H1 (cell line): ENCODE measurements at regions not wholly inside any gene's neighbourhood (a gene's known extent, or its start where the extent isn't known, plus 50 kb on each side); places are given as distances from the start of the nearest gene placed in this dataset.

Experiments used
- CHD1 ChIP-seq: IDR thresholded peaks from 2 replicates; pipeline ENCODE4 v1.6.1; 2012; ENCODE audit warnings: low read depth, low read length, improper control_type of control experiment
- JUND ChIP-seq: IDR thresholded peaks from 2 replicates; pipeline ENCODE4 v1.6.1; 2011; ENCODE audit warnings: mild to moderate bottlenecking, improper control_type of control experiment, low read length
- MAX ChIP-seq: IDR thresholded peaks from 2 replicates; pipeline ENCODE4 v1.6.1; 2012; ENCODE audit warnings: inconsistent platforms
- PHF8 ChIP-seq: fragments of 200-600 bp; sonication (generic); conservative IDR thresholded peaks from 2 replicates; pipeline ENCODE4 v1.7.1; 2012; ENCODE audit warnings: low read depth, mild to moderate bottlenecking, inconsistent platforms, low read length, moderate library complexity
- RFX5 ChIP-seq: IDR thresholded peaks from 2 replicates; pipeline ENCODE4 v1.6.1; 2011; ENCODE audit warnings: low read depth, low read length, improper control_type of control experiment, borderline replicate concordance
- SIN3A ChIP-seq, 2 experiments: IDR thresholded peaks in 1 of 2; conservative IDR thresholded peaks in 1 of 2; 2 replicates each; pipeline ENCODE4 v1.6.1; 2011 to 2012; ENCODE audit warnings: low read length in 2 of 2, improper control_type of control experiment in 1 of 2, low read depth in 1 of 2, mild to moderate bottlenecking in 1 of 2
- ZNF274 ChIP-seq: IDR thresholded peaks from 2 replicates; pipeline ENCODE4 v1.7.0; 2012; ENCODE audit warnings: low read length, borderline replicate concordance; ENCODE audit errors: extremely low read depth

GRCh38 chr12:24246934-24247333 lies 297.5 kb upstream of the SOX5 start:
- TF ChIP-seq CHD1 = no peak
- no peak for TF ChIP-seq PHF8
- no peak for TF ChIP-seq JUND
- no peak for TF ChIP-seq RFX5
- TF ChIP-seq MAX = no peak
- no peak for TF ChIP-seq ZNF274
- TF ChIP-seq SIN3A (conservative IDR thresholded peaks at IDR 0.05 in 1 of 2, IDR thresholded peaks at IDR 0.05 in 1 of 2; ENCODE audit: low read depth in 1 of 2, low read length in 2 of 2) = no peak
